ENCODE measurements at regions not wholly inside any gene's neighbourhood (a gene's known extent, or its start where the extent isn't known, plus 50 kb on each side); places are given as distances from the start of the nearest gene placed in this dataset.

DNA sequence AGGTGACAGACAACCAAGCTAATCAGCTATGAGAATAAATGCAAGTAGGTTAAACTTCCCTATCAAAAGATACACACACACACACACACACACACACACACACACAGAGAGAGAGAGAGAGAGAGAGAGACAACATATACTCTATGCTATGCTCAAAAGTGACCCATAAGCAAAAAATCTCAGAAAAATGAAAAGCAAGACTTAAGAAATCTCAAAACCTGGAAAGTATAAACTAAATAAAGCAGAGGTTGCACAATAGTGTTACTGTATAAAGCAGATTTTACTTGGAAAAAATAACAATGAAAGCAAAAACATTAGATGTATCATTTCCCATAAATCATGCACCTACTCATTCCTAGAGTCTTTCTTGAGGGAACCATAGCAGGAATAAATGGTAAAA, 221.5 kb downstream of the INHBA start:
- Histone ChIP-seq H3K9me3 (0 out of 3 replicates have a peak, but pooled peaks cover 3% of the 10 kb centered on the region), H3K4me2 (no peak overlapping the region), H3K4me3 (no peak overlapping the region), H3K27ac (no peak overlapping the region), H3K4me1 (no peaks in the 10 kb centered on the region)
- POLR2A ChIA-PET, result no interaction called here
- no peak for DNase-seq (ENCODE audit: low read depth in 1 of 2, low spot score in 1 of 2)
- no peak for TF ChIP-seq CHD4 (IDR thresholded peaks at IDR 0.05; ENCODE audit: borderline replicate concordance)
- no peak for TF ChIP-seq RARB (CRISPR knock-in tag; IDR thresholded peaks at IDR 0.05)
- no peak for TF ChIP-seq JUNB (IDR thresholded peaks at IDR 0.05)
- no peak for TF ChIP-seq FOXS1 (CRISPR knock-in tag; IDR thresholded peaks at IDR 0.05)
- TF ChIP-seq RAD21 (conservative IDR thresholded peaks at IDR 0.05 in 1 of 2, IDR thresholded peaks at IDR 0.05 in 1 of 2), result no peak
- no peak for TF ChIP-seq ATOH8 (CRISPR knock-in tag; IDR thresholded peaks at IDR 0.05; ENCODE audit: low read depth)
- TF ChIP-seq, protein P1, sequence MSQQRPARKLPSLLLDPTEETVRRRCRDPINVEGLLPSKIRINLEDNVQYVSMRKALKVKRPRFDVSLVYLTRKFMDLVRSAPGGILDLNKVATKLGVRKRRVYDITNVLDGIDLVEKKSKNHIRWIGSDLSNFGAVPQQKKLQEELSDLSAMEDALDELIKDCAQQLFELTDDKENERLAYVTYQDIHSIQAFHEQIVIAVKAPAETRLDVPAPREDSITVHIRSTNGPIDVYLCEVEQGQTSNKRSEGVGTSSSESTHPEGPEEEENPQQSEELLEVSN (IDR thresholded peaks at IDR 0.05; ENCODE audit: borderline replicate concordance, low read depth), result no peak
- TF ChIP-seq KDM1A (IDR thresholded peaks at IDR 0.05; ENCODE audit: low read depth), result no peak
- no peak for TF ChIP-seq HOXB13 (CRISPR knock-in tag; IDR thresholded peaks at IDR 0.05; ENCODE audit: low read depth)
- TF ChIP-seq TP53 (CRISPR knock-in tag; IDR thresholded peaks at IDR 0.05), result no peak
- TF ChIP-seq, protein P2, sequence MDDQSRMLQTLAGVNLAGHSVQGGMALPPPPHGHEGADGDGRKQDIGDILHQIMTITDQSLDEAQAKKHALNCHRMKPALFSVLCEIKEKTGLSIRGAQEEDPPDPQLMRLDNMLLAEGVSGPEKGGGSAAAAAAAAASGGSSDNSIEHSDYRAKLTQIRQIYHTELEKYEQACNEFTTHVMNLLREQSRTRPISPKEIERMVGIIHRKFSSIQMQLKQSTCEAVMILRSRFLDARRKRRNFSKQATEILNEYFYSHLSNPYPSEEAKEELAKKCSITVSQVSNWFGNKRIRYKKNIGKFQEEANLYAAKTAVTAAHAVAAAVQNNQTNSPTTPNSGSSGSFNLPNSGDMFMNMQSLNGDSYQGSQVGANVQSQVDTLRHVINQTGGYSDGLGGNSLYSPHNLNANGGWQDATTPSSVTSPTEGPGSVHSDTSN (IDR thresholded peaks at IDR 0.05), result no peak
- no peak for TF ChIP-seq NFE2L2 (conservative IDR thresholded peaks at IDR 0.05; ENCODE audit: low read length)
- TF ChIP-seq RFX5 (IDR thresholded peaks at IDR 0.05), result no peak
- no peak for TF ChIP-seq CHD2 (IDR thresholded peaks at IDR 0.05; ENCODE audit: low read length, partially characterized antibody)
- TF ChIP-seq HEYL (CRISPR knock-in tag; IDR thresholded peaks at IDR 0.05), result no peak
- CTCF ChIA-PET, result no interaction called here
- no peak for ATAC-seq
- FAIRE-seq, result no peak

DNA sequence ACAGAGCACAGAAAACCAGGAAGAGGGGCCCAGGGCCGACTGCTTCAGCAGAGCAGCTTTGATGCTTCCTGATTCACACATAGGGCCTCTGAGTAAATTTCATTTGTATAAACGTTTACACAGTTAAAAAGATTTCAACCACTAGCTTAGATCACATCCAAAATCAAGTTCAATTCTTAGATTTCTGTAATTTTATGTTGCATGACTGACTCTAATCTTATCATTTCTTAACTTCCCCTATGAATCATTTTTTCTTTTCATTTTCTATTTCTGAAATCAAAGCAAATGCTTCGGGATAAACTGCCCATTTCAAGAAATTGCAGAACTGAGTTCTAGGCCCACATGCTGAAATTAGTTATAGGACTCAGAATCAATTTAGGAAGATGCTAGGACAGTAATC, 224.7 kb downstream of the INHBA start:
- Histone ChIP-seq H3K27ac (no peak overlapping the region), H3K4me1 (no peaks in the 10 kb centered on the region), H3K4me2 (no peak overlapping the region), H3K9me3 (0 out of 3 replicates have a peak, but pooled peaks cover 3% of the 10 kb centered on the region), H3K4me3 (no peak overlapping the region)
- WGBS (ENCODE audit: missing lambda C conversion rate), result 2% methylated on average over 3 of the region's 3 CpGs
- CTCF ChIA-PET, result interaction anchor here (0.6 kb wide), 1 partner anchor 18 kb away, joined by 3 read pairs; no protein-coding TSS in a partner anchor
- FAIRE-seq (no peak), ATAC-seq (no peak), DNase-seq (ENCODE audit: low read depth in 1 of 2, low spot score in 1 of 2) (no peak)
- POLR2A ChIA-PET, result no interaction called here
- TF ChIP-seq FOSL2 (IDR thresholded peaks at IDR 0.05), result no peak
- no peak for TF ChIP-seq FOSL2 (CRISPR knock-in tag; IDR thresholded peaks at IDR 0.05)
- no peak for TF ChIP-seq CEBPB (IDR thresholded peaks at IDR 0.05)
- no peak for TF ChIP-seq HOXA7 (CRISPR knock-in tag; IDR thresholded peaks at IDR 0.05)
- no peak for TF ChIP-seq RFX5 (IDR thresholded peaks at IDR 0.05)
- no peak for TF ChIP-seq RAD21 (conservative IDR thresholded peaks at IDR 0.05 in 1 of 2, IDR thresholded peaks at IDR 0.05 in 1 of 2)

- no peak overlapping the region for H3K4me2 ChIP-seq
- FAIRE-seq, result no peak
- ChIA-PET CTCF (interaction anchor here (1.6 kb wide), 1 partner anchor 14 kb away, joined by 3 read pairs; no protein-coding TSS in a partner anchor), POLR2A (no interaction called here)
- 0 out of 3 replicates have a peak, but pooled peaks cover 3% of the 10 kb centered on the region for H3K9me3 ChIP-seq
- no peak for ATAC-seq
- H3K27ac ChIP-seq, result no peak overlapping the region
- no peaks in the 10 kb centered on the region for H3K4me1 ChIP-seq
- 0% methylated on average over 1 of the region's 1 CpG for WGBS (ENCODE audit: missing lambda C conversion rate)
- H3K4me3 ChIP-seq, result no peak overlapping the region
- no peak for DNase-seq (ENCODE audit: low read depth in 1 of 2, low spot score in 1 of 2)
- TF ChIP-seq, protein P3, sequence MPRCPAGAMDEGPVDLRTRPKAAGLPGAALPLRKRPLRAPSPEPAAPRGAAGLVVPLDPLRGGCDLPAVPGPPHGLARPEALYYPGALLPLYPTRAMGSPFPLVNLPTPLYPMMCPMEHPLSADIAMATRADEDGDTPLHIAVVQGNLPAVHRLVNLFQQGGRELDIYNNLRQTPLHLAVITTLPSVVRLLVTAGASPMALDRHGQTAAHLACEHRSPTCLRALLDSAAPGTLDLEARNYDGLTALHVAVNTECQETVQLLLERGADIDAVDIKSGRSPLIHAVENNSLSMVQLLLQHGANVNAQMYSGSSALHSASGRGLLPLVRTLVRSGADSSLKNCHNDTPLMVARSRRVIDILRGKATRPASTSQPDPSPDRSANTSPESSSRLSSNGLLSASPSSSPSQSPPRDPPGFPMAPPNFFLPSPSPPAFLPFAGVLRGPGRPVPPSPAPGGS (IDR thresholded peaks at IDR 0.05), result no peak
- TF ChIP-seq ZFP36 (IDR thresholded peaks at IDR 0.05; ENCODE audit: borderline replicate concordance, partially characterized antibody) (no peak), KDM1A (IDR thresholded peaks at IDR 0.05; ENCODE audit: low read depth) (no peak), SREBF2 (IDR thresholded peaks at IDR 0.05) (no peak), POLR2AphosphoS2 (conservative IDR thresholded peaks at IDR 0.05; ENCODE audit: low read length) (no peak), CBX2 (IDR thresholded peaks at IDR 0.05; ENCODE audit: borderline replicate concordance, low read depth) (no peak), HEYL (CRISPR knock-in tag; IDR thresholded peaks at IDR 0.05) (no peak), CTCF (IDR thresholded peaks at IDR 0.05) (no peak), FOXS1 (CRISPR knock-in tag; IDR thresholded peaks at IDR 0.05) (no peak), RAD21 (conservative IDR thresholded peaks at IDR 0.05 in 1 of 2, IDR thresholded peaks at IDR 0.05 in 1 of 2) (no peak), HES2 (IDR thresholded peaks at IDR 0.05) (no peak), TP53 (CRISPR knock-in tag; IDR thresholded peaks at IDR 0.05) (no peak)
- TF ChIP-seq, protein P2 (IDR thresholded peaks at IDR 0.05), result no peak
- TF ChIP-seq, protein P1 (IDR thresholded peaks at IDR 0.05; ENCODE audit: borderline replicate concordance, low read depth), result no peak
Observed at GRCh38 chr7:41476460-41476803, 226.5 kb downstream of the INHBA start.

Data from A549 (cell line).